SK-N-SH (cell line): ENCODE measurements at regions not wholly inside any gene's neighbourhood (a gene's known extent, or its start where the extent isn't known, plus 50 kb on each side); places are given as distances from the start of the nearest gene placed in this dataset.

Experiments
- EP300 ChIP-seq, 2 experiments: IDR thresholded peaks; 2 replicates each; pipeline versions ENCODE4 v1.4.0 to v1.6.1; 2012; ENCODE audit warnings: borderline replicate concordance in 1 of 2, low read depth in 1 of 2, low read length in 1 of 2
- FOSL2 ChIP-seq: IDR thresholded peaks from 2 replicates; pipeline ENCODE4 v1.4.0; 2012; ENCODE audit warnings: low read depth, mild to moderate bottlenecking, moderate library complexity, borderline replicate concordance
- GABPA ChIP-seq: IDR thresholded peaks from 2 replicates; pipeline ENCODE4 v1.4.0; 2012; ENCODE audit warnings: low read depth, mild to moderate bottlenecking
- POLR2AphosphoS5 ChIP-seq: IDR thresholded peaks from 2 replicates; pipeline ENCODE4 v1.6.1; 2012; ENCODE audit warnings: low read depth, low read length
- SMC3 ChIP-seq: IDR thresholded peaks from 2 replicates; pipeline ENCODE4 v1.6.1; 2012; ENCODE audit warnings: low read depth, low read length, improper control_type of control experiment
- TF ChIP-seq, protein P1 (sequence below): fragments of 200-600 bp; sonication (generic); IDR thresholded peaks from 2 replicates; pipeline ENCODE4 v1.6.1; 2017; ENCODE audit warnings: antibody characterized with exemption, mild to moderate bottlenecking, moderate library complexity

DNA sequence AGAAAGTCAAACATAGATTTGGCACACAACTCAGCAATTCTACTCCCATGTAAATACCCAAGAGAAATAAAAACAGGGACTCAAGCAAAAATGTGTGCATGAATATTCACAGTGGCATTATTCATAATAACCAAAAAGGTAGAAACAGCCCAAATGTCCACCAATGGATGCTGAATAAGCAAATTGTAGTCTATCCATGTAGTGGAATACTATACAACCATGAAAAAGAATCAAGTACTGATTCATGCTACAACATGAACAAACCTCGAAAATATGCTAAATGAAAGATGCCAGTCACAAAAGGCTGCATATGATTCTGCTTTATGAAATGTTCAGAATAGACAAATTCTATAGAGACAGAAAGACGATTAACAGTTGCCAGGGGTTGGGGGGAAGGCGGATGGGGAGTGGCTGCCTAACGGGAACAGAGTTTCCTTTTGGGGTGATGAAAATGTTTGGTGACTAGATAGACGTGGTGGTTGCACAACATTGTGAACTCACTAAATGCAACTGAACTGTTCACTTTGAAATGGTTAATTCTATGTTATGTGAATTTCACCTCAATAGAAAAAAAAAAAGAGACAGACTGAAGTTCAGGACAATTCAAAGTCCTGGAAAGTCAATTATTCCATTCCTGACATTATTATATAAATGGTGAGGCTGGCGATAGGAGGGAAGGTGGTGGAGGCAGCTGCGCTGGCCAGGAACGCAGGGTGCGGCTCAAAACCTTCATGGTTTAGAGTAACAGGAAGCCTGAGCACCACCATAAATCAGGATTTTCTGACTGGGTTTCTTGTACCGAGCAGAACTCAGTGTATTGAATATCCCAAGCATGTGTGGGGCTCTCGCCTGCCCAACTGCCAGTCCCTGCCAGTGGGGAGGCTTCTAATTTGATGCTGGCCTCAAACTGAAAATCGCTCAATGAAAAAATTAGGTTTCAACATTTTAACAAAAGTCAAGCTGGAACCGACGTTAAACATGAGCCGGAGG, 300.9 kb downstream of the C16orf95 start:
- TF ChIP-seq GABPA: no peak
- no peak for TF ChIP-seq POLR2AphosphoS5
- TF ChIP-seq, protein P1, sequence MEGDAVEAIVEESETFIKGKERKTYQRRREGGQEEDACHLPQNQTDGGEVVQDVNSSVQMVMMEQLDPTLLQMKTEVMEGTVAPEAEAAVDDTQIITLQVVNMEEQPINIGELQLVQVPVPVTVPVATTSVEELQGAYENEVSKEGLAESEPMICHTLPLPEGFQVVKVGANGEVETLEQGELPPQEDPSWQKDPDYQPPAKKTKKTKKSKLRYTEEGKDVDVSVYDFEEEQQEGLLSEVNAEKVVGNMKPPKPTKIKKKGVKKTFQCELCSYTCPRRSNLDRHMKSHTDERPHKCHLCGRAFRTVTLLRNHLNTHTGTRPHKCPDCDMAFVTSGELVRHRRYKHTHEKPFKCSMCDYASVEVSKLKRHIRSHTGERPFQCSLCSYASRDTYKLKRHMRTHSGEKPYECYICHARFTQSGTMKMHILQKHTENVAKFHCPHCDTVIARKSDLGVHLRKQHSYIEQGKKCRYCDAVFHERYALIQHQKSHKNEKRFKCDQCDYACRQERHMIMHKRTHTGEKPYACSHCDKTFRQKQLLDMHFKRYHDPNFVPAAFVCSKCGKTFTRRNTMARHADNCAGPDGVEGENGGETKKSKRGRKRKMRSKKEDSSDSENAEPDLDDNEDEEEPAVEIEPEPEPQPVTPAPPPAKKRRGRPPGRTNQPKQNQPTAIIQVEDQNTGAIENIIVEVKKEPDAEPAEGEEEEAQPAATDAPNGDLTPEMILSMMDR: no peak
- TF ChIP-seq FOSL2: no peak
- no peak for TF ChIP-seq EP300 (IDR thresholded peaks at IDR 0.05; ENCODE audit: borderline replicate concordance in 1 of 2, low read depth in 1 of 2, low read length in 1 of 2)
- TF ChIP-seq SMC3: no peak
